Endothelial cell of umbilical vein (primary cell): ENCODE measurements at regions not wholly inside any gene's neighbourhood (a gene's known extent, or its start where the extent isn't known, plus 50 kb on each side); places are given as distances from the start of the nearest gene placed in this dataset.

ENCODE experiments used
- CTCF ChIP-seq, 2 donors: IDR thresholded peaks; 1 replicate in 1 of 2; 2 replicates in 1 of 2; pipeline ENCODE4 v1.5.1; 2011; ENCODE audit warnings: low read length in 2 of 2, mild to moderate bottlenecking in 2 of 2, moderate library complexity in 2 of 2, control low read depth in 1 of 2, inconsistent platforms in 1 of 2, low read depth in 1 of 2; ENCODE audit not compliant: insufficient read depth in 1 of 2; ENCODE audit errors: extremely low read depth in 1 of 2
- POLR2A ChIP-seq: IDR thresholded peaks from 2 replicates; pipeline ENCODE4 v1.6.1; 2012; ENCODE audit warnings: low read depth, mild to moderate bottlenecking, control low read depth, low read length

GRCh38 chr13:80274643-80275042, 66.3 kb downstream of the SPRY2 start:
- TF ChIP-seq CTCF (IDR thresholded peaks at IDR 0.05; ENCODE audit: extremely low read depth in 1 of 2, insufficient read depth in 1 of 2, low read depth in 1 of 2, low read length in 2 of 2) (no peak), POLR2A (no peak)
